Upper lobe of left lung (tissue), 6 donors: ENCODE measurements at regions not wholly inside any gene's neighbourhood (a gene's known extent, or its start where the extent isn't known, plus 50 kb on each side); places are given as distances from the start of the nearest gene placed in this dataset.

Source experiments
- ATAC-seq, 2 donors: fragments of 200-7000 bp; cut with Tn5 transposase; one replicate each; pipeline ENCODE4 v1.9.1; 2022; ENCODE audit warnings: mild to moderate bottlenecking in 2 of 2, moderate library complexity in 2 of 2; ENCODE audit not compliant: low FRiP score in 2 of 2
- DNase-seq, 2 donors: peaks; one replicate each; pipeline ENCODE4 v3.0.0-alpha.2; 2019 to 2020
- H3K27ac ChIP-seq, 4 donors: fragments of 200-600 bp; sonication (generic); one replicate each; pipeline ENCODE4 v1.5.1; 2016 to 2019
- H3K27me3 ChIP-seq, 4 donors: fragments of 200-600 bp; sonication (generic); one replicate each; pipeline ENCODE4 v1.5.1; 2017 to 2019
- H3K36me3 ChIP-seq, 4 donors: fragments of 200-600 bp; sonication (generic); one replicate each; pipeline ENCODE4 v1.5.1; 2016 to 2019
- H3K4me1 ChIP-seq, 4 donors: fragments of 200-600 bp; sonication (generic); one replicate each; pipeline ENCODE4 v1.5.1; 2018 to 2019
- H3K4me3 ChIP-seq, 4 donors: fragments of 200-600 bp; sonication (generic); one replicate each; pipeline ENCODE4 v1.5.1; 2017 to 2019; ENCODE audit warnings: mild to moderate bottlenecking in 2 of 4, moderate library complexity in 1 of 4
- H3K9me3 ChIP-seq, 4 donors: fragments of 200-600 bp; sonication (generic); one replicate each; pipeline ENCODE4 v1.5.1; 2018 to 2019
- EP300 ChIP-seq, 4 donors: sonication (generic); formaldehyde crosslinking; IDR thresholded peaks; one replicate each; pipeline ENCODE4 v1.5.1; 2017; ENCODE audit warnings: antibody characterized with exemption in 4 of 4, control low read depth in 2 of 4
- POLR2A ChIP-seq, 4 donors: fragments of 450-650 bp; IDR thresholded peaks; one replicate each; pipeline ENCODE4 v1.5.1; 2016 to 2017; ENCODE audit warnings: antibody characterized with exemption in 4 of 4, mild to moderate bottlenecking in 2 of 4
- POLR2AphosphoS5 ChIP-seq, 2 donors: sonication (generic); formaldehyde crosslinking; IDR thresholded peaks; one replicate each; pipeline ENCODE4 v1.5.1; 2017; ENCODE audit warnings: antibody characterized with exemption in 2 of 2
- WGBS, 2 donors: methylation state at CpG; one replicate each; pipeline ENCODE4 v1.1.5; 2017 to 2018; 5-methylcytosine and 5-hydroxymethylcytosine counted together
- TF ChIP-seq, protein P1 (sequence below), 6 experiments: fragments of 450-650 bp in 4 of 6; fragments of 200-600 bp in 2 of 6; sonication (generic) in 2 of 6; IDR thresholded peaks; one replicate each; pipeline ENCODE4 v1.5.1; 2016 to 2019; ENCODE audit warnings: antibody characterized with exemption in 6 of 6
- donor health status: DM: no; HTN: no; CAD: no; lungs with moderate emphysema.
- donor health status: DM: no; HTN: yes; CAD: no; lungs with severe emphysema.

DNA sequence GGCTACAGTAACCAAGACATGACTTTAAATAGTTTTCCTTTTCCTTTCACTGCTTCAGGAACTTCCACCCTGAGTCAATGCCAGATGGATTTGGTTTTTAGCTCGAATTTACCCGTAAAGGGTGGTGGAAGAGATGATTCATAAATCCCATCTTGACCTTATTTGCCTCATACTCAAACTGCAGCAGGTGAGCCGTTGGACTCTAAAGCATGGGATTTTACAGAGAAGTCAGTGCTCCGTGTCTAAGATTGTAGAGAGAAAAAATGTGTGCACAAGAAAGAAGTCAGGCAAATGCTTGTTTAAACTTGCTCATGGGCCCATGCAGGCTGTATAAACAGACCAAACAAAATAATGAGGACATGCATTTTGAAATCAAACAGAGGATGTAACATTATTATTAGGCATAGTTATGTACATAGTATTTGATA lies 369.7 kb upstream of the TRIB2 start:
- H3K36me3 ChIP-seq = no peaks in the 10 kb centered on the region
- H3K27ac ChIP-seq = no peak overlapping the region
- no peaks in the 10 kb centered on the region for H3K9me3 ChIP-seq
- no peaks in the 10 kb centered on the region for H3K27me3 ChIP-seq
- TF ChIP-seq POLR2AphosphoS5 (IDR thresholded peaks at IDR 0.05) = no peak
- TF ChIP-seq, protein P1, sequence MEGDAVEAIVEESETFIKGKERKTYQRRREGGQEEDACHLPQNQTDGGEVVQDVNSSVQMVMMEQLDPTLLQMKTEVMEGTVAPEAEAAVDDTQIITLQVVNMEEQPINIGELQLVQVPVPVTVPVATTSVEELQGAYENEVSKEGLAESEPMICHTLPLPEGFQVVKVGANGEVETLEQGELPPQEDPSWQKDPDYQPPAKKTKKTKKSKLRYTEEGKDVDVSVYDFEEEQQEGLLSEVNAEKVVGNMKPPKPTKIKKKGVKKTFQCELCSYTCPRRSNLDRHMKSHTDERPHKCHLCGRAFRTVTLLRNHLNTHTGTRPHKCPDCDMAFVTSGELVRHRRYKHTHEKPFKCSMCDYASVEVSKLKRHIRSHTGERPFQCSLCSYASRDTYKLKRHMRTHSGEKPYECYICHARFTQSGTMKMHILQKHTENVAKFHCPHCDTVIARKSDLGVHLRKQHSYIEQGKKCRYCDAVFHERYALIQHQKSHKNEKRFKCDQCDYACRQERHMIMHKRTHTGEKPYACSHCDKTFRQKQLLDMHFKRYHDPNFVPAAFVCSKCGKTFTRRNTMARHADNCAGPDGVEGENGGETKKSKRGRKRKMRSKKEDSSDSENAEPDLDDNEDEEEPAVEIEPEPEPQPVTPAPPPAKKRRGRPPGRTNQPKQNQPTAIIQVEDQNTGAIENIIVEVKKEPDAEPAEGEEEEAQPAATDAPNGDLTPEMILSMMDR (IDR thresholded peaks at IDR 0.05) = no peak
- no peak for TF ChIP-seq EP300 (IDR thresholded peaks at IDR 0.05)
- no peak for TF ChIP-seq POLR2A (IDR thresholded peaks at IDR 0.05)
- DNase-seq (no peak), ATAC-seq (no peak)
- peaks cover 0 to 3% (median 0%) of the 10 kb centered on the region in 4 donors for H3K4me1 ChIP-seq
- H3K4me3 ChIP-seq = no peak overlapping the region
- 62 to 70% methylated on average over 4 of the region's 4 CpGs for WGBS, 2 donors

DNA sequence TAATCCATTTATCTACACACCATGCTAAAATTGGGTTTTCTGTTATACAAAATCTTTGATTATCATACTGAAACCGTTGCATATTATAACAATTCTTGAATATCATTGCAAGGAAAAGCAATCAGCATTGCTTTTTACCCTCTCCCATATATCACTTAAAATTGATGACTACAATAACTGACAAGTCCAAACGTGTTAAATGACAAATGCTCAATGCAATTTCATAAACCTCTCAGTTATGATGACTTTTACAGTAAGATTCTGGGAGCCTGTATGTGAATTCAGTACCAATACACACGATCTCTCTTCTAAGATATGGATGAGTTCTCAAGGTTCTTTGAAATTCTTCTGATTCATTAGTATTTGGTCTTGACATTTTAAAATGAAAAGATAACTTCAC lies 368.5 kb upstream of the TRIB2 start:
- no peak for ATAC-seq
- peaks cover 0 to 3% (median 0%) of the 10 kb centered on the region in 4 donors for H3K4me1 ChIP-seq
- no peak overlapping the region for H3K27ac ChIP-seq
- TF ChIP-seq, protein P1 (IDR thresholded peaks at IDR 0.05) = no peak
- TF ChIP-seq POLR2AphosphoS5 (IDR thresholded peaks at IDR 0.05) = no peak
- TF ChIP-seq EP300 (IDR thresholded peaks at IDR 0.05) = no peak
- no peak for TF ChIP-seq POLR2A (IDR thresholded peaks at IDR 0.05)
- H3K9me3 ChIP-seq = no peaks in the 10 kb centered on the region
- no peak for DNase-seq
- H3K27me3 ChIP-seq = no peaks in the 10 kb centered on the region
- no peaks in the 10 kb centered on the region for H3K36me3 ChIP-seq
- H3K4me3 ChIP-seq = no peak overlapping the region
- 90 to 92% methylated on average over 3 of the region's 3 CpGs for WGBS, 2 donors

DNA sequence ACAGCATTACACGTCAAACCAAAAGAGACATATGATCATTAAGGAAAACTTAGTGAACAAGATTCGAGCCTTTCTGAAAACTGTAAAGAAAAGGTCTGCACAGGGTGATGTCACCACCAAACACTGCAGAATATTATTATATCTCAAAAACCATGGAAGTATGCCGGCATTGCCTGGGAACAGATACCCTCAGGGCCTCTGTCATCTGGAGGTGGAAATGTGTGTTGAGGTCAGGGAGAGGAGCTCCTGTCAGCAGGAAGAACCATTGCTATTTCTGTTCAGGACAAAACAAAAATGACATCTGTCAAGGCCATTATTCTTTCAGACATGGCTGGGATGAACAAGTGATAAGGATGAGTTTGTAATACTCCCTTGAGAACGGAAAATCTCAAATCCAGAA lies 365.9 kb upstream of the TRIB2 start:
- 94 to 98% methylated on average over 4 of the region's 4 CpGs for WGBS, 2 donors
- Histone ChIP-seq H3K27me3 (no peaks in the 10 kb centered on the region), H3K36me3 (no peaks in the 10 kb centered on the region), H3K4me3 (no peak overlapping the region), H3K27ac (no peak overlapping the region), H3K9me3 (no peaks in the 10 kb centered on the region), H3K4me1 (peaks cover 0 to 3% (median 0%) of the 10 kb centered on the region in 4 donors)
- ATAC-seq (no peak), DNase-seq (no peak)
- TF ChIP-seq EP300 (IDR thresholded peaks at IDR 0.05) (no peak), POLR2A (IDR thresholded peaks at IDR 0.05) (no peak), POLR2AphosphoS5 (IDR thresholded peaks at IDR 0.05) (no peak)

DNA sequence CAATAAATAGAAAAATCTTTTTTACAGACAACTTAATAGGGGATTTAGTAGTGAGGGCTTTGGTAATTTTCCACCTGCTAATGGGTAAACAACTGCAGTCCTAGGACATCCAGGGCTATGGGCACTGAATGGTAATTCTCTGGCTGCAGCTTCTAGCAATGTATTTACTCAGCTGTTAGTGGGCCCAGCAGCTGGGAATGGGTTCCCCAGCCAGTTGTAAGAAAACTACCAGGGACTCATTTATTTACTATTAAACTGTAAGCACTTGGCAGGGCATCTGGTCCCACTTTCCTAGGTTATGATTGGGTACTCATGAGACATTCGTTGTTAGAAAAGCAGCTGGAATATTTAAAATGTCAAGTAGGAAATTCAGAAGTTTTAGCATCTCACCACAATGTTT lies 363.8 kb upstream of the TRIB2 start:
- Histone ChIP-seq H3K36me3 (no peaks in the 10 kb centered on the region), H3K4me1 (no peaks in the 10 kb centered on the region), H3K27me3 (no peaks in the 10 kb centered on the region), H3K4me3 (no peak overlapping the region), H3K9me3 (no peaks in the 10 kb centered on the region), H3K27ac (no peak overlapping the region)
- WGBS, 2 donors = 50 to 76% methylated on average over 1 of the region's 1 CpG
- no peak for DNase-seq
- TF ChIP-seq POLR2A (IDR thresholded peaks at IDR 0.05) = no peak
- TF ChIP-seq EP300 (IDR thresholded peaks at IDR 0.05) = no peak
- TF ChIP-seq, protein P1 (IDR thresholded peaks at IDR 0.05) = no peak
- no peak for TF ChIP-seq POLR2AphosphoS5 (IDR thresholded peaks at IDR 0.05)
- ATAC-seq = no peak

DNA sequence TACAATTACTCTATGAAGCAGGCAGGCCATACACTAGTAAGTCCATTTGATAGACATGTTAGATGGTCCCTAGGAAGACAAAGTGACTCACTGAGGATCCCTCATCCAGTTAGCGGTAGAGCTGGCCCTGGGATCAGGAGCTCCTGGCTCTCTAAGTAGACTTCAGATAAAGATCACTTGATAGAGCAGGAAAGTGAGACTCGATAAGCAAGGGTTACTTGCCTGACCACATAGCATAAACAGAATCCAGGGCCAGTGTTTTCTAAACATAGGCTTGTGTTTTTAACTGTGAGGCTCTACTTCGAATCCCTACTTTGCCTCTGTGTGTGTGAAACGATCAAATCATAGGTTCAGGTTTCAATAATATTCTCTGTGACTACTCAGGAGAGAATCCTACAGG lies 355.2 kb upstream of the TRIB2 start:
- 70 to 73% methylated on average over 4 of the region's 4 CpGs for WGBS, 2 donors
- ATAC-seq (no peak), DNase-seq (no peak)
- TF ChIP-seq EP300 (IDR thresholded peaks at IDR 0.05) = no peak
- no peak for TF ChIP-seq POLR2A (IDR thresholded peaks at IDR 0.05)
- TF ChIP-seq POLR2AphosphoS5 (IDR thresholded peaks at IDR 0.05) = no peak
- TF ChIP-seq, protein P1 (IDR thresholded peaks at IDR 0.05) = no peak
- no peaks in the 10 kb centered on the region for H3K9me3 ChIP-seq
- no peaks in the 10 kb centered on the region for H3K4me1 ChIP-seq
- no peaks in the 10 kb centered on the region for H3K36me3 ChIP-seq
- no peak overlapping the region for H3K4me3 ChIP-seq
- no peaks in the 10 kb centered on the region for H3K27me3 ChIP-seq
- no peak overlapping the region for H3K27ac ChIP-seq
